ENCODE measurements at regions not wholly inside any gene's neighbourhood (a gene's known extent, or its start where the extent isn't known, plus 50 kb on each side); places are given as distances from the start of the nearest gene placed in this dataset.

DNA sequence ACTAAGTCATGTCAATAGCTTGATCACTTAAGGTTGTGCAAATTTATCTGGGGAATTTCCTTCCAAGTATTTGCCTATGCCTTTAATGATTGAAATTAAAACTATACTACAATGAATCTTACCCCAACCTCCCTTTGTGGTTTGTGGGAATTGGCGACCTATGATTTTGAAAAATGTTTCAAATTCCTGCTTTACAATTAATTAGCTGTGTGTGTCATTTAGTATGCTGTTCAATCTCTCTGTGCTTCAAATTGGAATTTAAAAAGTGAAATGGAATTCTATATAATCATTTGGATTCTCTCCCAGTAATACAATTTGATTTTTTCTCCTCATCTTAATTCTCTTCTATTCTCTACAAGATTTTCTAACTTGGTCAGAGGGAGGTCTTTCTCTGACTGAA is 2319.5 kb downstream of the ARAP2 start:
- no peak overlapping the region for H2BK15ac ChIP-seq (ENCODE audit: low read length)
- peaks cover 0 to 2% (median 0%) of the 10 kb centered on the region in 4 experiments; a peak in 1 of 7 replicates for H3K4me1 ChIP-seq (replicated peaks in 1 of 4; ENCODE audit: control insufficient read depth in 3 of 4, insufficient read depth in 4 of 4, low read length in 3 of 4)
- no peak overlapping the region for H2BK120ac ChIP-seq (replicated peaks; ENCODE audit: low read depth, low read length)
- H2BK20ac ChIP-seq (ENCODE audit: low read length) = no peak overlapping the region
- no peak overlapping the region for H3K18ac ChIP-seq (ENCODE audit: extremely low read depth, low read length)
- no peak overlapping the region for H3K14ac ChIP-seq (ENCODE audit: insufficient read length)
- no peak for DNase-seq (ENCODE audit: low read depth in 1 of 2, low spot score in 2 of 2)
- H3K23ac ChIP-seq (ENCODE audit: insufficient read length) = no peak overlapping the region
- TF ChIP-seq TEAD4 (IDR thresholded peaks at IDR 0.05; ENCODE audit: low read depth, low read length) (no peak), USF2 (IDR thresholded peaks at IDR 0.05; ENCODE audit: low read length) (no peak), CHD2 (IDR thresholded peaks at IDR 0.05; ENCODE audit: low read length) (no peak), EZH2 (IDR thresholded peaks at IDR 0.05; ENCODE audit: low read depth, low read length, severe bottlenecking) (no peak), PHF8 (conservative IDR thresholded peaks at IDR 0.05; ENCODE audit: low read depth, low read length) (no peak), SUZ12 (IDR thresholded peaks at IDR 0.05; ENCODE audit: low read length) (no peak), RXRA (IDR thresholded peaks at IDR 0.05; ENCODE audit: insufficient read depth, low read depth, low read length) (no peak), GABPA (IDR thresholded peaks at IDR 0.05; ENCODE audit: borderline replicate concordance, insufficient read depth, low read length) (no peak), NRF1 (IDR thresholded peaks at IDR 0.05; ENCODE audit: low read depth, low read length) (no peak), MAFK (IDR thresholded peaks at IDR 0.05; ENCODE audit: low read depth, low read length) (no peak), CHD1 (IDR thresholded peaks at IDR 0.05; ENCODE audit: low read depth, low read length) (no peak), RFX5 (IDR thresholded peaks at IDR 0.05; ENCODE audit: borderline replicate concordance, low read depth, low read length) (no peak), TCF12 (IDR thresholded peaks at IDR 0.05; ENCODE audit: low read depth, low read length) (no peak)
- TF ChIP-seq, protein P1, sequence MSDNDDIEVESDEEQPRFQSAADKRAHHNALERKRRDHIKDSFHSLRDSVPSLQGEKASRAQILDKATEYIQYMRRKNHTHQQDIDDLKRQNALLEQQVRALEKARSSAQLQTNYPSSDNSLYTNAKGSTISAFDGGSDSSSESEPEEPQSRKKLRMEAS (IDR thresholded peaks at IDR 0.05) = no peak
- H3K9me3 ChIP-seq (ENCODE audit: insufficient read depth in 2 of 2, low read depth in 1 of 2, low read length in 1 of 2) = 0 out of 4 replicates have a peak, but pooled peaks cover 0 to 3% of the 10 kb centered on the region in 2 experiments
- ChIA-PET CTCF (ENCODE audit: partially characterized antibody) (interaction anchor here (0.9 to 1.2 kb wide), 2 partner anchors 11 to 15 kb away, joined by 3 read pairs; no protein-coding TSS in a partner anchor), POLR2A (ENCODE audit: partially characterized antibody) (no interaction called here)
- no peak overlapping the region for H3K27ac ChIP-seq (ENCODE audit: low read depth, low read length)
- WGBS, 2 experiments (ENCODE audit: extremely low coverage in 1 of 2, insufficient coverage in 1 of 2, insufficient read length in 1 of 2, insufficient replicate concordance in 2 of 2, low coverage in 1 of 2, low lambda C conversion rate in 2 of 2, missing lambda C conversion rate in 1 of 2) = 90% methylated on average over 1 of the region's 1 CpG; no CpG with 5 or more reads in 1 of the 2 experiments
- no peaks in the 10 kb centered on the region for H3K79me1 ChIP-seq (ENCODE audit: low read depth, low read length)
- H3K27me3 ChIP-seq (replicated peaks in 1 of 4; ENCODE audit: control insufficient read depth in 3 of 4, extremely low read depth in 1 of 4, insufficient read depth in 3 of 4, low read length in 3 of 4) = no peaks in the 10 kb centered on the region
- no peak overlapping the region for H3K4ac ChIP-seq (replicated peaks; ENCODE audit: insufficient read length, low read depth, low read length)
- H4K91ac ChIP-seq (replicated peaks; ENCODE audit: insufficient read length, low read length) = no peak overlapping the region
- H3K56ac ChIP-seq (replicated peaks; ENCODE audit: insufficient read length, low read depth, low read length) = no peak overlapping the region
- H2AK5ac ChIP-seq (ENCODE audit: low read depth, low read length) = no peak overlapping the region
- no peaks in the 10 kb centered on the region for H3K79me2 ChIP-seq (ENCODE audit: control insufficient read depth in 1 of 2, insufficient read depth in 2 of 2, low read length in 2 of 2)
- H3K23me2 ChIP-seq (ENCODE audit: low read depth, low read length) = no peaks in the 10 kb centered on the region
- no peak overlapping the region for H3K4me3 ChIP-seq (ENCODE audit: extremely low read depth in 1 of 4, insufficient read depth in 2 of 4, low read depth in 3 of 4, low read length in 4 of 4)
- no peaks in the 10 kb centered on the region for H4K20me1 ChIP-seq (replicated peaks in 1 of 2; ENCODE audit: control insufficient read depth in 1 of 2, insufficient read depth in 2 of 2, low read length in 2 of 2)
- no peak overlapping the region; the same call in 1 of the 2 replicates for H2AFZ ChIP-seq (ENCODE audit: low read length)
- no peak overlapping the region for H3K9ac ChIP-seq (replicated peaks in 1 of 4; ENCODE audit: extremely low read depth in 1 of 4, low read depth in 3 of 4, low read length in 3 of 4)
- H4K5ac ChIP-seq (ENCODE audit: insufficient read length, low read depth, low read length) = no peak overlapping the region
- no peak overlapping the region for H3K4me2 ChIP-seq (ENCODE audit: insufficient read depth in 1 of 2, low read depth in 2 of 2, low read length in 2 of 2)
- FAIRE-seq = no peak
- H2BK12ac ChIP-seq (ENCODE audit: low read depth, low read length) = no peak overlapping the region
- H3K36me3 ChIP-seq (ENCODE audit: control insufficient read depth in 2 of 4, insufficient read depth in 4 of 4, low read length in 3 of 4) = no peaks in the 10 kb centered on the region
- H4K8ac ChIP-seq (ENCODE audit: extremely low read depth, insufficient read depth, low read length) = no peak overlapping the region
- no peak overlapping the region for H2BK5ac ChIP-seq (ENCODE audit: low read depth, low read length)
